Nephron (organoid): ENCODE measurements at regions not wholly inside any gene's neighbourhood (a gene's known extent, or its start where the extent isn't known, plus 50 kb on each side); places are given as distances from the start of the nearest gene placed in this dataset.

ENCODE experiments used
- H3K27ac Mint-ChIP-seq, 3 experiments: 2 replicates each; pipeline ENCODE4 v1.8.0; 2020; ENCODE audit warnings: mixed read lengths in 3 of 3, mild to moderate bottlenecking in 2 of 3, moderate library complexity in 1 of 3
- H3K27me3 Mint-ChIP-seq: 2 replicates; pipeline ENCODE4 v1.8.0; 2021; ENCODE audit warnings: low read depth, mild to moderate bottlenecking, moderate library complexity, mixed read lengths
- H3K36me3 Mint-ChIP-seq: 2 replicates; pipeline ENCODE4 v1.8.0; 2020; ENCODE audit warnings: low read depth, mixed read lengths
- H3K4me1 Mint-ChIP-seq: 2 replicates; pipeline ENCODE4 v1.8.0; 2020; ENCODE audit warnings: mixed read lengths
- H3K4me3 Mint-ChIP-seq, 3 experiments: 2 replicates each; pipeline ENCODE4 v1.8.0; 2020; ENCODE audit warnings: mild to moderate bottlenecking in 3 of 3, mixed read lengths in 3 of 3, moderate library complexity in 2 of 3
- H3K9me3 Mint-ChIP-seq: 2 replicates; pipeline ENCODE4 v1.8.0; 2020; ENCODE audit warnings: mixed read lengths
- CTCF ChIP-seq, 3 experiments: fragments of 200-600 bp; sonication (generic); IDR thresholded peaks; one replicate each; pipeline ENCODE4 v1.5.0; 2021; ENCODE audit warnings: antibody characterized with exemption in 3 of 3; ENCODE audit not compliant: unreplicated experiment in 3 of 3

- H3K4me1 Mint-ChIP-seq = peaks cover 10% of the 10 kb centered on the region
- peaks cover 24% of the 10 kb centered on the region for H3K27me3 Mint-ChIP-seq
- peaks cover 4% of the 10 kb centered on the region for H3K36me3 Mint-ChIP-seq
- H3K9me3 Mint-ChIP-seq = no peaks in the 10 kb centered on the region
- no peak overlapping the region for H3K4me3 Mint-ChIP-seq
- TF ChIP-seq CTCF (IDR thresholded peaks at IDR 0.05; ENCODE audit: unreplicated experiment in 3 of 3) = no peak
- H3K27ac Mint-ChIP-seq = no peak overlapping the region
Observed at GRCh38 chr9:126152622-126153362, 173.8 kb upstream of the MVB12B start.

GRCh38 chr9:126153382-126153781 lies 173.2 kb upstream of the MVB12B start:
- peaks cover 23% of the 10 kb centered on the region for H3K27me3 Mint-ChIP-seq
- H3K4me3 Mint-ChIP-seq = no peak overlapping the region
- TF ChIP-seq CTCF (IDR thresholded peaks at IDR 0.05; ENCODE audit: unreplicated experiment in 3 of 3) = no peak
- H3K4me1 Mint-ChIP-seq = peaks cover 14% of the 10 kb centered on the region
- no peaks in the 10 kb centered on the region for H3K9me3 Mint-ChIP-seq
- H3K27ac Mint-ChIP-seq = no peak overlapping the region
- peaks cover 4% of the 10 kb centered on the region for H3K36me3 Mint-ChIP-seq

- H3K27me3 Mint-ChIP-seq = peaks cover 28% of the 10 kb centered on the region
- no peak overlapping the region for H3K4me3 Mint-ChIP-seq
- no peak for TF ChIP-seq CTCF (IDR thresholded peaks at IDR 0.05; ENCODE audit: unreplicated experiment in 3 of 3)
- no peak overlapping the region for H3K27ac Mint-ChIP-seq
- H3K4me1 Mint-ChIP-seq = peaks cover 22% of the 10 kb centered on the region
- H3K9me3 Mint-ChIP-seq = no peaks in the 10 kb centered on the region
- H3K36me3 Mint-ChIP-seq = peaks cover 4% of the 10 kb centered on the region
Observed at GRCh38 chr9:126154182-126154827, 172.3 kb upstream of the MVB12B start.

GRCh38 chr9:126154869-126155268 lies 171.8 kb upstream of the MVB12B start:
- no peak for TF ChIP-seq CTCF (IDR thresholded peaks at IDR 0.05; ENCODE audit: unreplicated experiment in 3 of 3)
- H3K27me3 Mint-ChIP-seq = peaks cover 28% of the 10 kb centered on the region
- H3K27ac Mint-ChIP-seq = no peak overlapping the region
- H3K4me1 Mint-ChIP-seq = peaks cover 25% of the 10 kb centered on the region
- no peak overlapping the region for H3K4me3 Mint-ChIP-seq
- H3K9me3 Mint-ChIP-seq = no peaks in the 10 kb centered on the region
- peaks cover 4% of the 10 kb centered on the region for H3K36me3 Mint-ChIP-seq

- Mint-ChIP-seq H3K36me3 (peaks cover 4% of the 10 kb centered on the region), H3K27ac (peak overlapping the region in 1 of 3 experiments; percentile 68), H3K9me3 (no peaks in the 10 kb centered on the region), H3K4me3 (no peak overlapping the region), H3K4me1 (peaks cover 25% of the 10 kb centered on the region), H3K27me3 (peaks cover 33% of the 10 kb centered on the region)
- TF ChIP-seq CTCF (IDR thresholded peaks at IDR 0.05; ENCODE audit: unreplicated experiment in 3 of 3) = no peak
Observed at GRCh38 chr9:126155756-126156664, 170.6 kb upstream of the MVB12B start.
